Stomach (tissue), 8 donors: ENCODE measurements at regions not wholly inside any gene's neighbourhood (a gene's known extent, or its start where the extent isn't known, plus 50 kb on each side); places are given as distances from the start of the nearest gene placed in this dataset.

ENCODE experiments used
- DNase-seq, 2 donors: peaks; one replicate each; pipeline versions ENCODE4 v3.0.0 to v3.0.0-alpha.2; 2013 to 2019
- H3K27ac ChIP-seq, 5 donors: fragments of 200-600 bp in 4 of 5; sonication (generic) in 4 of 5; one replicate each; pipeline ENCODE4 v1.5.1; 2013 to 2019; ENCODE audit warnings: mild to moderate bottlenecking in 1 of 5, moderate library complexity in 1 of 5
- H3K27me3 ChIP-seq, 3 donors: fragments of 200-600 bp; sonication (generic); one replicate each; pipeline ENCODE4 v1.5.1; 2017 to 2019; ENCODE audit warnings: mixed run types in 1 of 3
- H3K36me3 ChIP-seq, 4 donors: fragments of 200-600 bp; sonication (generic); 1 replicate in 3 of 4; 2 replicates in 1 of 4; pipeline ENCODE4 v1.5.1; 2016 to 2019
- H3K4me1 ChIP-seq, 4 donors: fragments of 200-600 bp; sonication (generic); one replicate each; pipeline ENCODE4 v1.5.1; 2016 to 2019
- H3K4me3 ChIP-seq, 4 donors: fragments of 200-600 bp; sonication (generic) in 3 of 4; one replicate each; pipeline ENCODE4 v1.5.1; 2016 to 2019; ENCODE audit warnings: mild to moderate bottlenecking in 1 of 4
- H3K9me3 ChIP-seq, 4 donors: fragments of 200-600 bp; sonication (generic); one replicate each; pipeline ENCODE4 v1.5.1; 2016 to 2019
- CTCF ChIP-seq, 7 experiments: fragments of 450-650 bp in 4 of 7; fragments of 200-600 bp in 3 of 7; sonication (generic) in 3 of 7; IDR thresholded peaks; one replicate each; pipeline ENCODE4 v1.5.1; 2016 to 2019; ENCODE audit warnings: antibody characterized with exemption in 7 of 7, control low read depth in 2 of 7, mild to moderate bottlenecking in 1 of 7
- EP300 ChIP-seq: sonication (generic); formaldehyde crosslinking; IDR thresholded peaks from one replicate; pipeline ENCODE4 v1.6.1; 2017; ENCODE audit warnings: antibody characterized with exemption
- POLR2A ChIP-seq, 4 donors: fragments of 450-650 bp; IDR thresholded peaks; one replicate each; pipeline ENCODE4 v1.6.1; 2016; ENCODE audit warnings: antibody characterized with exemption in 4 of 4, control low read depth in 2 of 4, mild to moderate bottlenecking in 1 of 4, moderate library complexity in 1 of 4
- POLR2AphosphoS5 ChIP-seq, 3 donors: sonication (generic); formaldehyde crosslinking; IDR thresholded peaks; one replicate each; pipeline ENCODE4 v1.6.1; 2016; ENCODE audit warnings: antibody characterized with exemption in 3 of 3
- WGBS, 5 donors: extraction: QIAGEN DNeasy Blood & Tissue Kit in 3 of 5; methylation state at CpG; one replicate each; pipeline versions ENCODE4 v1.1.5 to v1.1.7; 2013 to 2018; 5-methylcytosine and 5-hydroxymethylcytosine counted together
- intact Hi-C: fragments of 100-400 bp; cut with DNase I; formaldehyde crosslinking; loops from one replicate; pipeline ENCODE4 v1.15.1; 2023; ENCODE audit warnings: low total_unique reads
- donor health status: healthy with polysubstance abuse.
- donor health status: Bipolar disorder and iron deficiency.
- donor health status: healthy.

- H3K9me3 ChIP-seq, result peaks cover 0 to 21% (median 11%) of the 10 kb centered on the region in 4 donors
- no peak overlapping the region for H3K27ac ChIP-seq
- intact Hi-C loops, result no loop called here
- peaks cover 0 to 18% (median 6%) of the 10 kb centered on the region in 4 donors for H3K4me1 ChIP-seq
- no peak overlapping the region for H3K4me3 ChIP-seq
- TF ChIP-seq POLR2AphosphoS5 (IDR thresholded peaks at IDR 0.05) (no peak), EP300 (no peak), POLR2A (IDR thresholded peaks at IDR 0.05) (no peak), CTCF (IDR thresholded peaks at IDR 0.05) (no peak)
- peak in 1 of 2 donors; percentile 35 for DNase-seq
- H3K36me3 ChIP-seq, result no peaks in the 10 kb centered on the region
- H3K27me3 ChIP-seq, result peaks cover 15 to 46% (median 18%) of the 10 kb centered on the region in 3 donors
- WGBS, 5 donors, result 1 to 5% (median 4%) methylated on average over 36 to 54 of the region's 59 CpGs
These were observed 921.4 kb upstream of the EEF2KMT start for GRCh38 chr16:6018848-6019489.

- no peaks in the 10 kb centered on the region for H3K36me3 ChIP-seq
- intact Hi-C loops, result no loop called here
- H3K4me1 ChIP-seq, result peaks cover 0 to 18% (median 6%) of the 10 kb centered on the region in 4 donors
- peaks cover 15 to 43% (median 18%) of the 10 kb centered on the region in 3 donors for H3K27me3 ChIP-seq
- TF ChIP-seq EP300 (no peak), CTCF (IDR thresholded peaks at IDR 0.05) (no peak), POLR2AphosphoS5 (IDR thresholded peaks at IDR 0.05) (no peak), POLR2A (IDR thresholded peaks at IDR 0.05) (no peak)
- DNase-seq, result peak in 1 of 2 donors; percentile 46
- H3K27ac ChIP-seq, result no peak overlapping the region
- 11 to 17% (median 15%) methylated on average over 2 of the region's 2 CpGs for WGBS, 5 donors
- no peak overlapping the region for H3K4me3 ChIP-seq
- peaks cover 0 to 28% (median 15%) of the 10 kb centered on the region in 4 donors for H3K9me3 ChIP-seq
These were observed 919.1 kb upstream of the EEF2KMT start for GRCh38 chr16:6016530-6017184.

- H3K4me1 ChIP-seq, result no peaks in the 10 kb centered on the region
- no peaks in the 10 kb centered on the region for H3K36me3 ChIP-seq
- intact Hi-C loops, result no loop called here
- H3K27me3 ChIP-seq, result peaks cover 0 to 3% (median 0%) of the 10 kb centered on the region in 3 donors
- no peak for DNase-seq
- no peak overlapping the region for H3K4me3 ChIP-seq
- 21 to 50% (median 37%) methylated on average over 1 of the region's 1 CpG for WGBS, 5 donors
- peaks cover 0 to 21% (median 9%) of the 10 kb centered on the region in 4 donors for H3K9me3 ChIP-seq
- H3K27ac ChIP-seq, result no peak overlapping the region
- TF ChIP-seq EP300 (no peak), POLR2AphosphoS5 (IDR thresholded peaks at IDR 0.05) (no peak), CTCF (IDR thresholded peaks at IDR 0.05) (no peak), POLR2A (IDR thresholded peaks at IDR 0.05) (no peak)
These were observed 915.1 kb upstream of the EEF2KMT start for GRCh38 chr16:6012716-6013115.

GRCh38 chr16:6009151-6009550 lies 911.6 kb upstream of the EEF2KMT start:
- H3K4me1 ChIP-seq, result no peaks in the 10 kb centered on the region
- WGBS, 5 donors, result 38 to 55% (median 47%) methylated on average over 5 of the region's 5 CpGs
- no peaks in the 10 kb centered on the region for H3K36me3 ChIP-seq
- H3K27me3 ChIP-seq, result no peaks in the 10 kb centered on the region
- H3K27ac ChIP-seq, result no peak overlapping the region
- H3K9me3 ChIP-seq, result peaks cover 0 to 16% (median 5%) of the 10 kb centered on the region in 4 donors
- DNase-seq, result no peak
- intact Hi-C loops, result no loop called here
- TF ChIP-seq EP300, result no peak
- no peak for TF ChIP-seq POLR2A (IDR thresholded peaks at IDR 0.05)
- no peak for TF ChIP-seq CTCF (IDR thresholded peaks at IDR 0.05)
- no peak for TF ChIP-seq POLR2AphosphoS5 (IDR thresholded peaks at IDR 0.05)
- no peak overlapping the region for H3K4me3 ChIP-seq
